GM19240 (cell line): ENCODE measurements at regions not wholly inside any gene's neighbourhood (a gene's known extent, or its start where the extent isn't known, plus 50 kb on each side); places are given as distances from the start of the nearest gene placed in this dataset.
"Not testable (repeated sequence)": the region's sequence is repeated elsewhere in the genome, so short reads cannot be mapped to it uniquely, and the experiment has no call there.

Source experiments
- DNase-seq: peaks from one replicate; pipeline ENCODE4 v3.0.0; 2011; ENCODE audit warnings: low spot score; ENCODE audit not compliant: insufficient read length

DNA sequence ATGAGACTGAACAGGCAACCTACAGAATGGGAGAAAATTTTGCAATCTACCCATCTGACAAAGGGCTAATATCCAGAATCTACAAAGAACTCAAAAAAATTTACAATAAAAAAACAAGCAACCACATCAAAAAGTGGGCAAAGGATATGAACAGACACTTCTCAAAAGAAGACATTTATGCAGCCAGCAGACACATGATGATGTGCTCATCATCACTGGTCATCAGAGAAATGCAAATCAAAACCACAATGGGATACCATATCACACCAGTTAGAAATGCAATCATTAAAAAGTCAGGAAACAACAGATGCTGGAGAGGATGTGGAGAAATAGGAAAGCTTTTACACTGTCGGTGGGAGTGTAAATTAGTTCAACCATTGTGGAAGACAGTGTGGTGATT, 51.7 kb upstream of the PAXBP1 start:
- DNase-seq: not testable (repeated sequence)

DNA sequence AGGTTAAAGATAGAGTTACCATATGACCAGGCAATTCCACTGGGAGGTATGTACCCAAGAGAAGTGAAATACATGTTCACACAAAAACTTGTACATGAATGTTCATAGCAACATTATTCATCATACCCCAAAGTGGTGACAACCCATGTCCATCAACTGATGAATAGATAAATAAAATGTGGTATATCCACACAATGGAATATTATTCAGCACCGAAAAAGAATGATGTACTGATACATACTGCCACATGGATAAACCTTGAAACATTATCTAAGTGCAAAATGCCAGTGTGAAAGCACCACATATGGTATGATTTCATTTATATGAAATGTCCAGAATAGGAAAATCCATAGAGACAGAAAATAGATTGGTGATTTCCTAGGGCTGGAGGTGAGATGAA, 53.4 kb upstream of the PAXBP1 start:
- no peak for DNase-seq

DNA sequence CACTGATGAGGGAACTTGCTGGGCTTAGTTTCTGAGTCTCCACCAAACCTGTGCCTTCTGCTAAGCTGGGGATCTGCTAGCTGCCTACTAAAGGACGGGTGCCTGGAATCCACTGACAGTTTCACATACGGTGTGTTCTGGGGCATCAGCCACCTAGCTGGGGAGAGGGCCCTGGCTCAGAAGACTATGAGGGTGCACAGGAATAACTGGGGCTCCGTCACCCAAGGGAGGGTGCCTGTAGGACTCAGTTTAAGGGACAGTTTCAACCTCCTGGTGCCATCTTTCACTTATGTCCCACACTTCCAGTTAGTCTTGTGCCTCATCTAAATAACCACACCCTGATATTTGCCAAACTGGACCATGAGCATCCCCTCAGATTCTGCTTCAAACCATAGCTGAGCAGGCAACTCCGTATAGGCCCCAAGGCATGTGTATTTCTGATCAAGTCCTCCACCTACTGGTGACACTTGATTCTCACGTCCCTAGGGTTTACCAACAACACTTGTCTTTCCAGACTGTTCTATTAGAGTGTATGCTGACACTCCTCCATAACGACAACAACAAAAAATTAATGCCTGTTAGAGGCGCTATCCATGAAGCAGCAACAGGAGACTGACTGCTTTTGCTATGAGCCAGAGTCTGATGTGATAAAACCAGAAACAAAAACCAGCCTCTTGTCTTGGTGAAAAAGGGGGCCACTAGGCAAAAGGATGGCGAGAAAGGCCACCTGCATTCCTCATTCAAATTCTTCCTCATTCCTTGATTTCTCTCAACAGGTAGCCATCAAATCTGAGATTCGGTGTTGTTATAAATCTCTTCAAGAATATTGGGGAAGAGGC, 55.0 kb upstream of the PAXBP1 start:
- DNase-seq: peak; percentile 34

DNA sequence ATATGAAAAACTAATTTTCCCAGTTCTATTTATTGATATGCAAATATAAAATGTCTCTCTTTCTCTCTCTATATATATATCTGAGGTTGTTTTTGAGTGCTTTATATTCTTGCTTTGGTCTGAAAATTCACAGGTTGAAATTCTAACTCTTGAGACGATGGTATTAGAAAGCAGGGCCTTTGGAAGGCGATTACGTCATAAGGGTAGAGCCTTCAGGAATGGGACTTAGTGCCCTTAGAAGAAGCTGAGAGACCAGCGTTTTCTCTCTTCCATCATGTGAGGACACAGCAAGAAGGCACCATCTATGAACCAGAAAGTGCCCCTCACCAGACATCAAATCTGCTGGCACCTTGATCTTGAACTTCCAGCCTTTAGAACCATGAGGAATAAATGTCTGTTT, 57.4 kb upstream of the PAXBP1 start:
- no peak for DNase-seq

DNA sequence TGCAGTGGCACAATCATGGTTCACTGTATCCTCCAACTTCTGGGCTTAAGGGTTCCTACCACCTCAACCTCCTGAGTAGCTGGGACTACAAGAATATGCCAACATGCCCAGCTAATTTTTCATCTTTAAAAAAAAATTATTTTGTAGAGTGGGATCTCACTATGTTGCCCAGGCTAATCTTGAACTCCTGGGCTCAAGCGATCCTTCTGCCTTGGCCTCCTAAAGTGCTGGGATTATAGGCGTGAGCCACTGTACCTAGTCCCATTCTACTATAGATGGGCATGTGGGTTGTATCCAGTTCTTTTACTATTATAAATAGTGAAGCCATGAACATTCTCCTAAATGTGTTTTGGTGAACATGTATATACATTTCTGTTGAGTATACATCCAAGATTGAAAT, 57.9 kb upstream of the PAXBP1 start:
- no peak for DNase-seq

DNA sequence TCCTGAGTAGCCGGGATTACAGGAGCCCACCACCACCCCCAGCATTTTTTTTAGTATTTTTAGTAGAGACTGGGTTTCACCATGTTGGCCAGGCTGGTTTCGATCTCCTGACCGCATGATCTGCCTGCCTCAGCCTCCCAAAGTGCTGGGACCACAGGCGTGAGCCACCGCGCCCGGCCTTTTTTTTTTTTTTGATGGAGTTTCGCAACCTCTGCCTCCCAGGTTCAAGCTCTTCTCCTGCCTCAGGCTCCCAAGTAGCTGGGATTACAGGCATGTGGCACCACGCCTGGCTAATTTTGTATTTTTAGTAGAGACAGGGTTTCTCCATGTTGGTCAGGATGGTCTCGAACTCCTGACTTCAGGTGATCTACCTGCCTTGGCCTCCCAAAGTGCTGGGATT, 60.2 kb upstream of the PAXBP1 start:
- DNase-seq: not testable (repeated sequence)

DNA sequence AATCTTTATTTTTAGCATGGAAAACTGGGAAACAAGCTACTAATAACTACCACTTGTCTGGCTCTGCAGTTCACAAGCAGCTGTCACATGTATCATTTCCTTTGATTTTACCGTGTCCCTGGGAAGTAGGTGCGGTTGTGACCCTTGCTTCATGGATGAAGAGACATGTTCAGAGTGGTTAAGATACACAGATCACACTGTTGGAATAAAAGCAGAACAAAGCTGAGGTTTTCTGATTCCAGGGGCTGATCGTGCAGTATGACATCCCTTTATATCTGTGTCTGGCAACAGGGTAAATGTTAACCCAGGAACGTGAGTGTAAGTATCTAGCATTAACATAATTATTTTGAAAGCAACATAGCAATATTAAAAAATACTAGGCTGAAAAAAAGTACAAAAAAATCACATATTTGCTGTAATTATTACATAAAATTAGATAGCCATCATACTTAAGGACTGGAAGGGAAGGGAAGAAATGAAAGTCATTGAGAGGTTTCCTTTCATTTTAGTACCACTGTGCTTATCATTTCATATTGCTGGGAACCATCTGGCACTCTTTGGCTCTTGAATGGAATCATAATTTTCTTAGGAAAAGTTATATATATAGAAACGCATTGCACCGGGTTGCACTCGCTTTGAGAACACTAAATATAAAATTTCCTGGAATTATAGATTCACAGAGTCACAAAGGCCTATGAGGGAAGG, 62.8 kb upstream of the PAXBP1 start:
- DNase-seq: no peak

DNA sequence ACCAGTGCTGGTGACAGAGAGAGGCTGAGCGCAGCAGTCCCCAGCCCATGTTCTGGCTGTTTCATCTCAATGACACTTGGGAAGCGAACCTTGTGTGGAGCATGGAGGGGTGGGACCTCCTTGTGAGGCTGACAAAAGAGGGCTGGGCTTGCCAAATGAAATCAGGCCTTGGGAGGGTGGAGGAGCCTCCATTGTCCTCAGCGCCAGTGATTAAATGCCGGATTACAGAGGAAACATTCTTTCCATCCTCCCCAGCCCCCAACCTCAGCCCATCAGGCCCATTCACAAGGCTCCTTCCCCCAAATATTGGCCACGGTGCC, 63.3 kb upstream of the PAXBP1 start:
- DNase-seq: no peak

DNA sequence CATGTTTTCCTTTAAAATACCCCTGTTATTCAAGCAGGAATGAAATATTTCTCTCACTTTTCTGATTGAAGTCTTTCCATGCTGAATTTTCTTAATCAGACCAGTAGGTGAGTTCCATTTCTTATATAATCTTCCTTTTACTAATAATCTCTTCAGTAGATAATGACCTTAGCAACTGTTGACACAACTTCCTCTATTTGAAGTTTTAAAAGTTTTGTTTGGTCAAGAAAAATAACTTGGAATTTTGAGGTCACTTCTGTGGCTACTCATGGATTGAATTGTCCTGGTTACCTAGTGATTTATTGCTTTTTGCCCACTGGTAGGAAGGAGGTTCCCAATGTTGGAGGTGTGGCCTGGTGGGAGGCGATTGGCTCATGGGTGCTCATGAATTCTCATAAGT, 70.6 kb upstream of the PAXBP1 start:
- DNase-seq: no peak

DNA sequence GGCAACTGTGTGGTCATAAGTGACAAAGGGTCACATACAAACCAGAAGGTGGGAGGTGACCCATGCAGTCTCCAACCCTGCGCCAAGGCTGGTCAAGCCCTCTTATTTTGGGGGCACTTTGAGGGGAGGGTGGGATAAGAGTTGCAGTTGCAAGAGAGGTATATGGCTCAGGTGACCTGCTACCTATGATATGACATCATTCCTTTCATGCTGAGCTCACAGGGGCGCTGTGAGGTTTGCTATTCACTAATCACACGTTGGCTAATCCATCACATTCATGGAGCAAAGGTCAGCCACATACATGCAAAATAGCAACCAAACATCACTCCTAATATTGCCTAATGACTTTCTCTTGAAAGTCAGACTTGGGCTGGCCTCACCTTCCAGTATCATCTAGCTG, 72.0 kb upstream of the PAXBP1 start:
- DNase-seq: no peak

DNA sequence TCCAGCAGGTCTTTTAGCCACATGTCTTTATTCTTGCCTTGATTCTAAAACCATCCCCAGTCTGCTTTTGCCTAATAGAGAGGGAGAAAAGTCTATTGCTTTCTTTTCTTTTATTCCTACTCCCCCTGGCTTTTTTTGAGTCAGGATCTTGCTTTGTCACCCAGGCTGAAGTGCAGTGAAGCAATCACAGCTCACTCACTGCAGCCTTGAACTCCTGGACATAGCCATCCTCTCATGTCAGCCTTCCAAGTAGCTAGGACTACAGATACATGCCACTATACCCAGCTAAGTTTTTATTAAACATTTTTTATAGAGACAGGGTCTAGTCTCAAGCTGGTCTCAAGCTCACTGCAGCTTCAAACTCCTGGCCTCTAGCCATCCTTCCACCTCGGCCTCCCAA, 72.5 kb upstream of the PAXBP1 start:
- DNase-seq: no peak

DNA sequence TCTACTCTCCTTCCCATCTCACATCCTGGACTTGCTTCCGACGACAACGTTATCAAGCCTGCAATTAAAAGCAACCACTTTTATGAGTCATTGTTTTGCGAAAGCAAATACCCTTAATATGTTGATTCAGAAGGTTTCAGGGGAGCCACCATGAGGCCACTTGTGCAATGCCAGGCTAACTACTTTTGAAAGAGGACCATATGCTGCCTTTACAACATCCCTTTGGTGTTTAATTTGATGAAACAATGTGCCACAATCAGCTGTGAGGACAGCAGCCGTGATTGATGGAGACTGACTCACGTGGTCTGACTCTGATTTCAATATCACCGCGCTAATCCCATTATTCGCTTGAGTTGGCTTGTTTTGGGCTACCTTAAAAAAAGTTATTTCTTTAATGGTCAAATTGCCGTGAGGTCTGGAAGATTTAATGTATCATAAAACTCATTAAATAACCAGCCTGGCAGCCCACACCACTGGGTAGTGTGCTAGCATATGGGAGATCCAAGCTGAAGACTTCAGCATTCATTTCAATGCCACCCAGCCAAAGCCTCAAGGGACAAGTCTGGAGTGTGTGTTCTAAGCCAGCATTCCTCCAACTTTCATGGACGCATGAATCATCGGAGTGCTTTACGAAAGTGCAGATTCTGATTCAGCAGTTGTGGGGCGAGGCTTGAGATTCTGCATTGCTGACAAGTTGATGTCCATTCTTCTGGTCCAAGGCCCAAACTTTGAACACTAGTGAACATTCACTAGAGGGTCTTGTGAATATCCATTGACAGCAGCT, 73.3 kb upstream of the PAXBP1 start:
- no peak for DNase-seq

DNA sequence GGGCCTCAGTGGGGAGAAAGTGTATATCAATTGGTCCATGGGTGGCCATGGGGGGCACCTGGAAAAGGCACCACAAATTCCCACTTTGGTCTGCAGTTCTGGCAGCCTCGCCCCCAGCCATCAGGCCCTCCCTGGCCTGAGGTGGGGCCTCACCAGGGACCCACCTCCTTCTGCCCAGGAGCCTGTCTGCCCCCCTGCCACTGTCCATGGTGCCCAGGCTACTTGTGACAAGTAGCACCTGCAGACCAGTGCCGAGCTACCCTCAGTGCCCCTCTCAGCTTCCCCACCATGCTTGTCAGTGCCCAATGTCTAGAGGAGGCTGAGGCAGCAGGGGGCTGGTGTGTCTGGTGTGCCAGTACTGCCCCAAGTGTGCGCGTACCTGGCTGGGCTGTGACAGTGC, 87.1 kb upstream of the PAXBP1 start:
- DNase-seq: no peak

DNA sequence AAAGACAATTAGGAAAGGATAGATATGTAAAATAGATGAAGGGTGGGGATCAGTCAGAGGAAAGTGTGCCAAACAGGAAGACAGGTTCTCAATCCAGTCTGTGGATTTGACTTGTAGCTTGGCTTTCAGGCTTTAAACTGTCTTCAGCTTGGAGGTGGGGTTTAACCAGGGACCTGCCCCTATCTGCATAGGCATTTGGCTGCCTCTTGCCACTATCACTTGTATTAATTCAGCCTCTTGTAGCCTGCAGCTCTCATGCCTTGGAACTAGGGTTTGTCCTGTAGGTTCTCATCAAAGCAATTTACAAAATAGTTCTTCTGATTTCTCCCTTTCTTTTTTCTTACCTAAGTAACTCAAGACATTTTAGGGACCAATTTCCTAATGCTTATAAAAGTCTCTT, 88.8 kb upstream of the PAXBP1 start:
- no peak for DNase-seq

DNA sequence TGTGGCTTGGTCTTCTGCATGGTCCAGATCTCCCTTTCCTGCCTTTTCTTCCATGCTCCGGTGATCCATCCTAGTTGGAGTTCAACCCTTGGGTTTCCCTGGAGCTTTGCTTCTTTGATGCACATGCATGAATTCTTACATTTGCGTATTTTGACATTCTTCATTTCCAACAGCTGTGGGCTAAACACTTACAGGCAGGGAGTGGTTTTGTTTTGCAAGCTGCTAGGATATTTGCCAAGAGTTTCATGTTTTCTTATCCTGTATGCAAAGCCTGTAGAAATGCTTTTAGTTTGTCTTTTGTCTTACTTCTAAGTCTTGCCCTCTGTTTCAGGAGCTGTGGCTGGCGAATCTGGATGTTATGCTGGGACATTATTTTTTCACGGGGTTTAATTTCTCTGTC, 90.3 kb upstream of the PAXBP1 start:
- DNase-seq: no peak

DNA sequence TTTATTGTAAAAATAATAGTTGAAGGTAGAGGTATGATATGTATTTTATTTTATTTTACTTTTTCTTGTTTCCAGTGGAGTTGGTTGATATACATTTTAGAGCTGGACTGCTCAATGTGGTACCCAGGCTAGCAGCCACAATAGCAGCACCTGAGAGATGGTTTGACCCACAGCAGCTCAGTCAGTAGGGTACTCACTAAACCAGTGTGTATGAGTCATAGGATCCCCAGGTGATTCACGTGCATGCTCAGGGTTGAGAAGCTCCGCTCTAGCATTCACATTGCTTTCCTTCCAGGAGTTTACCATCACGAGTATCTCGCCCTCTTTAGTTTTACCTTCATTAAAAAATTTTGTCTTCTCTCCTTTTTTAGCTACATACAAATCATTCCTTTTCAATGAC, 96.0 kb upstream of the PAXBP1 start:
- DNase-seq: no peak

DNA sequence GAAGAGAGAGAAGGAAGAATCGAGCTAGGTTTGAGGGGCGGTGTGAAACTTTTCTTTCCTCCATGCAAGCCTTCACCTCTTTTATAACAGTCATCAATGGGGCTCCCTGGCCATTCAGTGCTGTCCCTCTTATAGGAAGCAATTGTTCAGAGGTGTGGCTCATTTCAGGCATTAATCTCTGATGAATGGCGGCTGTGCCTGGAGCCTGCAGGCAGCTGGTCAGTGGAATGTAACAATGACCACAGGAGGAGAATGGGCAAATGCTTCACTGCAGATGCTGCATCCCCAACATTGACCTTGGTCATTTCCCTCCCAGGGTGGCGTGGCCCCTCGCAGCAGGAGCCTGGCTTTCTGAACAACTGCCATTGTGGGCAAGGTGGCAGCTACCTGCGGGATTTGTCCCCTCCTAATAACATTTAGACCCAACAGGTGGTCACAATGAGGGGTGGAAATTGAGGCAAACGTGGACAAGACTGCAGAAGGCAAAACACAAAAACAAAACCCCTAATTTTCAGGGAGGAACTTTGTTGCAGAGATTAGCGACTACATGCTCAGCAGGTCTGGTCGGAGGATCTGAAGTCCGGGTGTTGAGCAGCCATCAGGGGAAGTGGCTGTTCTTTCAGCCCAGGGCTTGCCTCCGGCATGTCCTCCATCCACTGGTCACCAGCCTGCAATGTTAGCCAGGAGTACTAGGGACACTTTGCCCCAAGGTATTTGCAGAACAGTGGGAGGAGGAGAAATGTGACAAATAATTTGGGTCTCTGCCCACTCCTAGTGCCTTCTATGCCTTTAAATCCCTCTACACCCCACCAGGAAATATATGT, 97.3 kb upstream of the PAXBP1 start:
- DNase-seq: no peak

DNA sequence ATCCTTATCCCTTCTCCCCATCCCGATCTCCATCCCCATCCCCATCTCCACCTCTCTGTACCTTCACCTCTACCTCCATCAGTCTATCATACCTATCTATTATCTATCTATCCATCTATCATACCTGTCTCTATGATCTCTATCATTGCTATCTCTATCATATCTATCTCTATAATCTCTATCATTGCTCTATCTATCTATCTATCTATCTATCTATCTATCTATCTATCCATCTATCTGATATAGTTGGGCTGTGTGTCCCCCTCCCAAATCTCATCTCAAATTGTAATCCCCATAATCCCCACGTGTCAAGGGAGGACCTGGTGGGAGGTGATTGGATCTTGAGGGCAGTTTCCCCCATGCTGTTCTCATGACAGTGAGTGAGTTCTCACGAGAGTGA, 97.9 kb upstream of the PAXBP1 start:
- no peak for DNase-seq

DNA sequence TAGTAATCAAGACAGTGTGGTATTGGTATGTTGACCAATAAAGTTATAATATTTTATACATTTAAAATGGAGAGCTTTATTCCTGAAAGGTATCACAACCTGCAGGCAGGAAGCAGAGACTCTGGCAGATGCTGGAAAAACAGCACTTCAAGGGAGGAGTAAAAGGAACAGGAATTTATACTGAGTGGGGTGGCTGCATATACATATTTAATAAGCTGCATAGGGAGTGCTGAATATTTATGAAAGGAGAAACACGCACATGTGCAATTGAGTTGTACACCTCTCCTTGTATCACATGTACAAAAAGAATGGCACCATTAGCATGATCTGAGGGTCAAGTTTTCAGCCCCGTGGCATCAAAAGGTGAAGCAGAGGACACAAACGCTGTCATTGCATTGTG, 104.9 kb upstream of the PAXBP1 start:
- no peak for DNase-seq

DNA sequence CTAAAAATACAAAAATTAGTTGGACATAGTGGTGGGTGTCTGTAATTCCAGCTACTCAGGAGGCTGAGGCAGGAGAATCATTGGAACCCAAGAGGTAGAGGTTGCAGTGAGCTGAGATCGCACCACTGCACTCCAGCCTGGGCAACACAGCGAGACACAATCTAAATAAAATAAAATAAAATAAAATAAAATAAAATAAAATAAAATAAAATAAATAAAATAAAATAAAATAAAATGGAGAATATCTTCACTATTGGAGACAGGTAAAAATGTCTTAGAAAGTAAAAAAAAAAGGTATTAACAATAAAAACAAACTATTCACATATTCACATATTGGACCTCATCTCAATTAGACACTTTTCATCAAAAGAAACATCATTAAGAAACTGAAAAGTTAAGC, 106.3 kb upstream of the PAXBP1 start:
- DNase-seq: not testable (repeated sequence)

DNA sequence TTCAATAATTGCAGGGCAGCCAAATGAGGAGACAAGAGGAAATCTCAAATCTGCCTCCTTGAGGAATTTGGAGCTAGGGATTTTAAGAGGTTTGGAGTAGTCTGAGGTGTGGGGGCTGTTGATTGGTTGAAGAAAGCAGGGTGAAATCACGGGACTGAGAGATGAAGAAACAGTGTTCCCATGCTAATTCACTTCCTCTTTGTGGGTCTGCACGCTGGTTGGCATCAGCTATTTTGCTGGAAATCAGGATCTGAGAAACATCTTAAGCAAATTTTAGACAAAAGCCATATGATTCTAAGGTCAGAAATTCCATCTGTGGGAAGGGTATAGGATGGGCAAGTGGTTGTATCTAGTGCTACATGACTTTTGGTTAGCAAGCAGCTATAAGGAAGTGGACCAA, 107.1 kb upstream of the PAXBP1 start:
- DNase-seq: no peak

DNA sequence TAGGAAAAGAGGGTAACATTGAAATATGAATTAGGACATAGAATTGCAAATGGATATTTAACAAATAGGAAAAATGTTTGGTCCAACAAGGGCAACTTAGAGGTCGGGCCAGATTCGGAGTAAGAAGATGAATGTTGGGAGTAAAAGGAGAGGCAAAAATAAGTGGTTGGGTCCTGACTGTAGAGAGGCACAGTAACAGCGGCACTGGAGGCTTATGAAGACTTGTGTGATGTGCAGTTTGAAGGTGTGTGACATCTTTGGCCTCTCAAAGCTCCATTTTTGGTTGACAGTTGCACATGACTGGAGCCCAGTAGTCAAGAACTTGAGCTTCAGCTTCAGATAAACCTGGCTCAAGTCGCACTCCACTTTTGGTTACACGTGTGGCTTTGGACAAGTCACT, 109.9 kb upstream of the PAXBP1 start:
- DNase-seq: no peak
